ENCODE measurements at regions not wholly inside any gene's neighbourhood (a gene's known extent, or its start where the extent isn't known, plus 50 kb on each side); places are given as distances from the start of the nearest gene placed in this dataset.

DNA sequence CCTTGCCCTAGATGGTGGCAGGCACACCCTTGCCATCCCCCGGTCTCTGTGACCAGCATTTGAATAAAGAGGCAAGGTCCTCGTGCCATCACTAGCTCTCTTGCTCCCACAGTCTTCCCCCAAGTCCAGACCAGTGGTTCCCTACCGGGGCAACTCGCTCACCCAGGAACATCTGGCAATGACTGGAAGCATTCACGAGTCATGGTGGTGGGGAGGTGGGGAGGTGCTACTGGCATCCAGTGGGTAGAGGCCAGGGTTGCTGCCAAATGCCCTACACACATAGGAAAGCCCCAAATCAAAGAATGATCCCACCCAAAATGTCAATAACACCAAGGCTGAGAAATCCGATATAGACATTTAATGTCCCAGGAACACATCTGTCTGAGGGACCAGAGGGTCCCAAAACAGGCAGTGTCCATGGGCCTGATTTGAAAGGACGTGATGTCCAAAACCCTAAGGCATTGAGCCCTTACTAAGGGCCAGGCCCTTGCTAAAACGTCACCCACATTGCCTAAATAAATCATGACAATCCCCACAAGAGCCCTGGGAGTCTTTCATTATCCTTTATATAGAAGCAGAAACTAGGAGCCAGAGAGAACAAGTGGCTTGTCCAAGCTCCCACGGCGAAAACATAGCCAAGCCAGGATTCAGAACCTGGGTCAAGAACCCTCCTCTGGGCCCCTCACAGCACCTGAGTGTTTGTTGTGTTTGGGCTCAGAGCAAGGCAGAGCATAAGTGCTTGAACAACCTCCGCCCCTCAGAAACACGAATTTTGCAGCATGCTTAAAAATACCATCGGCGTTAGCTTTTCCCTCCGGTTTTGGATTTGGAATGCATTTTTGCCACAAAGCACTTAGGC, 119.3 kb upstream of the WWC1 start:
- TF ChIP-seq, protein P1, sequence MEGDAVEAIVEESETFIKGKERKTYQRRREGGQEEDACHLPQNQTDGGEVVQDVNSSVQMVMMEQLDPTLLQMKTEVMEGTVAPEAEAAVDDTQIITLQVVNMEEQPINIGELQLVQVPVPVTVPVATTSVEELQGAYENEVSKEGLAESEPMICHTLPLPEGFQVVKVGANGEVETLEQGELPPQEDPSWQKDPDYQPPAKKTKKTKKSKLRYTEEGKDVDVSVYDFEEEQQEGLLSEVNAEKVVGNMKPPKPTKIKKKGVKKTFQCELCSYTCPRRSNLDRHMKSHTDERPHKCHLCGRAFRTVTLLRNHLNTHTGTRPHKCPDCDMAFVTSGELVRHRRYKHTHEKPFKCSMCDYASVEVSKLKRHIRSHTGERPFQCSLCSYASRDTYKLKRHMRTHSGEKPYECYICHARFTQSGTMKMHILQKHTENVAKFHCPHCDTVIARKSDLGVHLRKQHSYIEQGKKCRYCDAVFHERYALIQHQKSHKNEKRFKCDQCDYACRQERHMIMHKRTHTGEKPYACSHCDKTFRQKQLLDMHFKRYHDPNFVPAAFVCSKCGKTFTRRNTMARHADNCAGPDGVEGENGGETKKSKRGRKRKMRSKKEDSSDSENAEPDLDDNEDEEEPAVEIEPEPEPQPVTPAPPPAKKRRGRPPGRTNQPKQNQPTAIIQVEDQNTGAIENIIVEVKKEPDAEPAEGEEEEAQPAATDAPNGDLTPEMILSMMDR (IDR thresholded peaks at IDR 0.05), result no peak
- TF ChIP-seq POLR2A (IDR thresholded peaks at IDR 0.05), result no peak
